Inferior parietal cortex (tissue), 1 donor: ENCODE measurements at regions not wholly inside any gene's neighbourhood (a gene's known extent, or its start where the extent isn't known, plus 50 kb on each side); places are given as distances from the start of the nearest gene placed in this dataset.
"Not testable (repeated sequence)": the region's sequence is repeated elsewhere in the genome, so short reads cannot be mapped to it uniquely, and the experiment has no call there.

Experiments used
- DNase-seq: peaks from one replicate; pipeline ENCODE4 v3.0.0-alpha.2; 2016; ENCODE audit errors: extremely low spot score

DNA sequence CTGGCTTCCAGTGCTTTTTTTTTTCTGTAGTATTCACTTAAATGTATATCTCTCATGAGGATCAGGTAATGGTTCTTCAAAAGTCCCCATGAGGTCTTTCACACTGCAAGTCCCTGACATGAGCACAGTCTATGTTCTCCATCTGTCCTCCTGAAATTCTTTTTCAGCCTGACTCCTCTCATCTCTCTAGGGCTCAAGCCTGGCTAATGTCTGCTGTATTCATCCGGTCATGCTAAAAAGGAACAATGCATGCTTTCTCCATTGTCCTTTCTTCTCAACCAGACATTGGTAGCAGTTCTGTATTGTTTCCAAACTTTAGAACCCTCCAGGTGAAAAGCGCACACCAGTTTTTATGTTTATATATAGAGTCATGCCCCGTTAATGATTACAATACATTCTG lies 368.3 kb upstream of the OLFM3 start:
- DNase-seq = peak; percentile 39

DNA sequence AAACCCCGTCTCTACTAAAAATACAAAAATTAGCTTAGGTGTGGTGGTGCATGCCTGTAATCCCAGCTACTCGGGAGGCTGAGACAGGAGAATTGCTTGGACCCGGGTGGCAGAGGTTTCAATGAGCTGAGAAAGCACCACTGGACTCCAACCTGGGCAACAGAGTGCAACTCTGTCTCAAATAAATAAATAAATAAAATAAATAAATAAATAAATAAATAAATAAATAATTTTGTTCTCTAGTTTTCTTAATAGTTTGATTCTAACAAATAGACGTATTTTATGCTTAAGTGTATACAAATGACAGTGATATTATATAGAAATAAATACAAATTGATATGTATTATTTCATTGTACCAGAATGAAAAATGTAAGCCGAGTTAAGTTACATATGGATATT lies 339.9 kb upstream of the OLFM3 start:
- no peak for DNase-seq

DNA sequence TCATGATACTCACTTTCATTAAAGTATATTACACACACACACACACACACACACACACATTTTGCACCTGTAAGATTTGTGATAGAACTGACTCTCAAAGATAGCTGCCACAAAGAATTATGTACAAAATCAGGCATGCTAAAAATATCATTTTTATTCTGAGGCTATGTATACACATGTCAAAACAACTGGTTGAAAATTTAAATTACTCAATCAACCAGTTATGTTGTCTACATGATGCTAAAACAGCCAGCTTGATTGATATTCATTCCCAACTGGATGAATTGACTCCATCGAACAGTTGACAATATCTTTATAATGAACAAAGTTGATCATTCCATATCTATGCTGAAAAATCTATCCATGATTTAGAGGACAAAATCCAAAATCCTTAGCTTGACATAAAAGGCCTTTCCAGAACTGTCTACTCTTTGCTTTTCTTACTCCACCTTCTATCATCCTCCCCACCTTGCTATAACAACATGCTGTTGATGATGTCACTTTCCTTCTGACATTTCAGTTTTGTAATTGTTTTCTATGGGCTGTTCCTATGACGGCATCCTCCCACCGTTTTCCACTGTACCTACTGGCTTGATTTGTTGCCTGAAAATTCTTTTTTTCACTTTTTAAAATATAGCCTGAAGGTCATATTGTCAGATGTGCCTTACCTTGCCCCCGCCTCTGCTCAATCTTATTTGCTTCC lies 321.5 kb upstream of the OLFM3 start:
- DNase-seq = no peak

DNA sequence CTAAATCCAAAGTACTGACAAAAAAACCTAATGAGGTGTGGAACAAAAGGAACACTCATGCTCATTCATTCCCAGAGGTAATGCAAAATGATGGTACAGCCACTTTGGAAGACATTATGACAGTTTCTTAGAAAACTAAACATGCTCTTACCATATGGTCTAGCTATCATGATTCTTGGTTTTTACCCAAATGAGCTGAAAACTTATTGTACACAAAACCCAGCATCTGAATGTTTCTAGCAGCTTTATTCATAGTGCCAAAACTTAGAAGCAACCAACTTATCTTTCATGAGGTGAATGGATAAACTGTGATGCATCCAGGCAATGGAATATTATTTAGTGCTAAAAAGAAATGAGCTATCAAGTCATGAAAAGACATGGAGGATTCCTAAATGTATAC lies 318.4 kb upstream of the OLFM3 start:
- DNase-seq = peak; percentile 49

DNA sequence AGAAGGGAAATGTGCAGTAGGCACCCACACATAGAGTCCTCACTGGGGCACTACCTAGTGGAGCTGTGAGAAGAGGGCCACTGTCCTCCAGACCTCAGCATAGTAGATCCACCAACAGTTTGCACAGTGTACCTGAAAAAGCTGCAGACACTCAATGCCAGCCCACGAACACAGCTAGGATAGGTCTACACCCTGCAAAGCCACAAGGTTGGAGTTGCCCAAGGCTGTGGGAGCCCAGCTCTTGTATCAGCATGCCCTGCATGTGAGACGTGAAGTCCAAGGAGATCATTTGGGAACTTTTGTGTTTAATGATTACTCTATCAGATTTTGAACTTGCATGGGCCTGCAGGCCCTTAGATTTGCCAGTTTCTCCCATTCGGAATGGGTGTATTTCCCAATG lies 299.4 kb upstream of the OLFM3 start:
- DNase-seq = no peak

DNA sequence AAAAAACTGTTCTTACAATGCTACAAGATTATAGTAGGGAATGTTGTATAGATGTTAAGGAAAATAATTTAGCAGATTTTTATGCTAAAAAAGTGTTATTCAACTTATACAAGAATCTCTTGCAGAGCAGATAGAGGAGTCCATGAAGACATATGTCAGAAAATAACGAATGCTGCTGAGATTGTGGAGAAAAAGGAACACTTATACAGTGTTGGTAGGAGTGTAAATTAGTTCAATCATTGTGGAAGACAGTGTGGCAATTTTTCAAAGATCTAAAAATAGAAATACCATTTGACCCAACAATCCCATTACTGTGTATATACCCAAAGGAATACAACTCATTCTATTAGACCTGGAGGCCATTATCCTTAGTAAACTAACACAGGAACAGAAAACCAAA lies 286.2 kb upstream of the OLFM3 start:
- DNase-seq = no peak

DNA sequence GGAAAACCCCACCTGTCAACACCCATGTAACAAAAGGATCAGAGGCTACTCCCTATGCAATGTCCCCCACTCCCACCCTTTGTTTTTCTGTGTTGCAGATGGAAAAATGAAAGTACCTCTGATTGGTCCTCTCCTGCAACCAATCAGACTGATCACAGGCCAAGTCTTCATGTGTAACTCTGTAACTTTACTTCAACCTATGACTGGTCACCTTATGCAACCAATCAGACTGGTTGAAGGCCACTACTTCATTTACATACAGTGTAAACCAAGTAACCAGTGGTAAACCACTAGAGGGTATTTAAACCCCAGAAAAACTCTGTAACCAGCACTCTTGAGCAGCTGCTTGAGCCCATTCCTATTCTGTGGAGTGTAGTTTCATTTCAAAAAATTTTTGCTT lies 266.3 kb upstream of the OLFM3 start:
- no peak for DNase-seq

DNA sequence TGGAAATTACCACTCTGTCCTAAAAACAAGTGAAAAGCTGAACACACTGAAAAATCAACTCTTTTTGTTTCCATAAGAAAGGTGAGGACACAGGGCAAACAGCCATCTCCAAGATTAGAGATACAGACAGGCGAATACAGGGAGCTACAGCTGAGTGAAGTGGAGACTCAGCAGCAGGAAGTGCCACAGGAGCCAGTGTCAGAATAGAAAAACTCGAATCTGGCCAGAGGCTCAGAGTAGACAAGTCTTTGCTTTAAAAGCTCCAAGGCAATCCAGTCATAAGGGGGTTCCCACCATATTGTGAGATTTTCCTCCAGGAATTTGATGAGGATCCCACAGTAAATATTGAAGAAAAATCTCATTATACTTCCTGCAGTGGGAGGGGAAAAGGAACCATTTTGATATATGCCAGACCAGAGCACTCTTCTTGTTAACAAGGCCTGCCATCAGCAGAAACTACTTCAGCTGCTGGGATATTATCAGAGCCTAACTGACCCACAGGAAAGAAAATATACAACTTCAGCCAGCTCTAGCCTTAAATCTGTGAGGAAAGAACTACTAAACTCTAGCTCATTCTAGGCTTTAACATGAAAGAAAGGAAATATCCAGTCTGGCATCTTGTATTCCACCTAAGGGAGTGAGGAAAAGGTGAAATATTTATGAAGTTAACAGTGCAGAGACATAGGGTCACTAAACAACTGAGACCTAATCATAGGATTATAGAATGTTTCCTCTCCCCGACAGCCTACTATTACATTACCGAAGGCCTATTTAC lies 256.2 kb upstream of the OLFM3 start:
- DNase-seq = no peak

DNA sequence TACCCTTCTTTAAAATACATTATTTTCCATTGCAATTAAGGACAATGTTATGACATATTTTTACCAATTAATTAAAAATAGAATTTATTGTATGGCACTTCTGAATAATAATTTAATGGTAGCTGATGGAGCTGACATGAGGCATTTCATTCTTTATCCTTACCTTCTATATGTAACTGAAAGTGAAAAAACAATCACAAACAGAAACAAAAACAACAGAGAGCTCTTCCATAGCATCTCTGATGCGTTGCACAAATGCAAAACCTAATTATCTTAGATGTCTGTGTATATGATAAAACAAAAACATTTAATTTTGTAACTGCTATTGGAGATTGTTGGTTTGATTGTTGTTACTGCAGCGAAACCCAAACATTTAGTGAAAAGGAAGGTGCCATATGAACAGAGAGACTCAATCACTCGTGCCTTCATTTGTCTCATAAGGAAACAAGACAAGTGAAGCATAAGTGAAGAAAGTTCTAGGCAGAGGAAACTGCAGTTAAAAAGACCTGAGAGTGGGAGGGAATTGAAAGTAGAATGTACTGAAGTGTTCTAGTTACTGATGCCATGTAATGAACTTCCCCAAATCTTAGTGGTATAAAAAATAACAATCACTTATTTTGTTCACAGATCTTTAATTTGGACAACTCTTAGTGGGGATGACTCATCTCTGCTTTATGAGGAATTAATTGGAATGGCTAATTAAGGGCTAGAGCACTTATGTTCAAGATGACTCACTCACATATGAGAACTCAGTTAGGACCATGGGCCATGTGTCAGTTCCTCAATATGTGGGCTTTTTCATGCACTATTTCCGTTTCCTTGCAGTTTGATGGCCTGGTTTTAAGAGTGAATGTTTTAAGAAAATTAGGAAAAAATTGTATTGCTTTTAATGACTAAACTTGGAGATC lies 245.0 kb upstream of the OLFM3 start:
- no peak for DNase-seq

DNA sequence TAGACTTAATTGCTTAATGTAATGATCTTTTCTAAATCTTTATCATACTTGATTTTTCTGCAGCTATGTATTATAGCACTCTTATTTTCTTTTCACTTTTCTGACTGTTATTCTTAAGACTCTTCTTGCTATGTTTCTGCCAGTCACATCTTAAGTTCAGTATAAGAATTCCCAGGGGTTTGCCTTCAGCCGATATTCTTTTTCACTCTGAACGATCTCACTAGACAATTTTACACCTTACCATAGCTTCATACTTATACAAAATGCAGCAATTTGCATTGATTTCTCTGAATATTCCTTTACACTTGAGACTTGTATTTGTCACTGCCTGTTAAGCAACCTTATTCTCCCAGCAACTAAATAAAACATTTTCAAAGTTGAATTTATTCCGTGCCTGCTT lies 242.5 kb upstream of the OLFM3 start:
- DNase-seq = no peak

DNA sequence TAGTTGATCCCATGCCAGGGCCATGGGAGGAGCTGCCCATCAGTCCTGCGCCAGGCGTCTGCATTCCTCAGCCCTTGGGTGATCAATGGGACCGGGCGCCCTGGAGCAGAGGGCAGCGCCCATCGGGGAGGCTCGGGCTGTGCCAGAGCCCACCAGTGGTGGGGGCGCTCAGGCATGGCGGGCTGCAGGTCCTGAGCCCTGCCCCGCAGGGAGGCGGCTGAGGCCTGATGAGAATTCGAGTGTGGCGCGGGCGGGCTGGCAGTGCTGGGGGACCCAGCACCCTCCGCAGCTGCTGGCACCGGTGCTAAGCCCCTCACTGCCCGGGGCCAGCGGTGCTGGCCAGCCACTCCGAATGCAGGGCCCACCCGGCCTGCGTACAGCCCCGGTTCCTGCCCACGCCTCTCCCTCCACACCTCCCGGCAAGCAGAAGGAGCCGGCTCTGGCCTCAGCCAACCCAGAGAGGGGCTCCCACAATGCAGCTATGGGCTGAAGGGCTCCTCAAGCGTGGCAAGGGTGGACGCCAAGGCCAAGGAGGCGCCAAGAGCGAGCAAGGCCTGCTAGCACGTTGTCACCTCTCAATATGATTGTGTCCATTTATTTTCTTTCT lies 238.1 kb upstream of the OLFM3 start:
- DNase-seq = no peak

DNA sequence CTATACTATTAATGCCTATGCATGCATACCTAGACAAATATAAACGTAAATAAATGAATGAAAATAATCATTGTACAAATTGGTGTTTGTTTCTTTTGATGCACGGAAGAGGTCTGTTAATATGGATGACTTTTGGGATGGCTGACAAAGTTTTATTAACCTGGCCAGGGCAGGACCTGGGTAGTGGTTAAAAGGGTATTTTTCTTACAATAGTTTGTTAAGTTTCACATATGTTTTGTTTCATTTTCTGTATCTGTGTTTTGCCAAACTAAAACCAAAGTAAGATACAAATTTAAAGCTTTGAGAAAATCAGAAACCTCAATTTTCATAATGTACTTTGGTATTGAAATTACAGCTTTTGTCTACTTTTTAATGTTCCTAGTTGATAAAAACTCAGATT lies 222.7 kb upstream of the OLFM3 start:
- DNase-seq = no peak

DNA sequence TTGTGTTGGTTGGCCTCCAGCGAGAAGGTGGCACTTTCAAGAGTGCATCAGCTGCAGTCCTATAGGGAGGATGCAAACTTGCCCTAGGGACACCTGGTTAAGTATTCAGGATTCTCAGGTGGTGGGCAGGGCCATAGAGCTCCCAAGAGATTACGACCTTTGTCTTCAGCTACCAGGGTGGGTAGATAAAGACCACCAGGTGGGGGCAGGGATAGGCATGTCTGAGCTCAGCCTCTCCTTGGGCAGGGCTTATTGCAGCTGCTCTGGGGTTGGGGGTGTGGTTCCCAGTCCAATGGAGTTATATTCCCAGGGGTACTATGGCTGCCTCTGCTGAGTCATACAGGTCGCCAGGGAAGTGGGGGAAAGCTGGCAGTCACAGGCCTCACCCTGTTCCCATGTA lies 214.2 kb upstream of the OLFM3 start:
- not testable (repeated sequence) for DNase-seq

DNA sequence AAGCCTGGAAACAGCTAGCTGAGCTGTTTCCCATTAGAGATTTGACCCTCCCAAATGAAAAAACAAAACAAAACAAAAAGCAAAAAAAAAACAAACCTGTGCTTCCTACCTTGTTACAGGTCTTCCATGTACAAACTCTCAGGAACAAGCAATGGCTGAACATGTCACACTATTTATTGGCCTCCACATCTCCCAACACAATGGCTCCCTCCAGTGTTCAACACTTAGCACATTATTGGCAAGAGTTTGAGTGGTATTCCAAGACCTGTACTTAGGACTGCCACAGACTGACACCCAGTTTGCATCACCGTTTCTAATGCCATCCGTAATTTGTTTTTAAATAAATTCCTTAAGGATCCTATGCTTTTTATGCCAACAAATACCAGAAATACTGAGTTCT lies 195.0 kb upstream of the OLFM3 start:
- peak; percentile 21 for DNase-seq

DNA sequence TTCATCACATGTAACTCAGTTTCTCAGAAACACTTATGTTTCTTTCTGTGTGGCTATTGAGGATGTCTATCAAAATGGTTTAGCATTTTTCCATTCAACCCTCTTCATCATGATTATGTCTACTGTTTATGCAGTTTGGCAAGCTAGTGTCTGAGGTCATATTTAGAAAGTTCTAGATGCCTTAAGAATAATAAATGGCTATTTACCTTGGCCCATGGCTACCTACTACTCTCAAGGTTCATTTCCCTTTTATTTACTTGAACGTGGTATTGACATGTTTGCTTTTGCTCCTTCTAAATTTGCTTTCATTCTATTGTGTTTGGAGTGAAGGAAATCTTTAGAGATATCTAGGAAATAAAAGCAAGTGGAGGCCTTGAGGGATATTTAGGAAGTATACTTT lies 193.7 kb upstream of the OLFM3 start:
- DNase-seq = no peak

DNA sequence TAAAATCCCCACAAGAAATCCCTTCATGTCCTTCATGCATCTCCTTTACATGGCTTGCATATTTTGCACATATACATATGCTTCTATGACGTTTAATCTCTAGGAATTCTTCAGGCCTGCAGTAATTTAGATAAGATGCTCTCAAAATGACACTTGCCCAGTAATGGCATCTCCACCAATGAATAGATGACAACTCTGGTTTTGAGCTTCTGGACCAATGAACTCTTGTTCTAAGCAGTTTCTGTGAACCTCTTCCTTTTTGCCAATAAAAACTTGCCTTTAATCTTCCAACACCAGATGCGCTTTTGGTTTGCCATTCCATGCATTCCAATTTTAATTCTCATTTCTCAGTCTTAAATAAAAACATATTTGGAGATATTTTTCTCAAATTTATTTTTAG lies 189.8 kb upstream of the OLFM3 start:
- no peak for DNase-seq

DNA sequence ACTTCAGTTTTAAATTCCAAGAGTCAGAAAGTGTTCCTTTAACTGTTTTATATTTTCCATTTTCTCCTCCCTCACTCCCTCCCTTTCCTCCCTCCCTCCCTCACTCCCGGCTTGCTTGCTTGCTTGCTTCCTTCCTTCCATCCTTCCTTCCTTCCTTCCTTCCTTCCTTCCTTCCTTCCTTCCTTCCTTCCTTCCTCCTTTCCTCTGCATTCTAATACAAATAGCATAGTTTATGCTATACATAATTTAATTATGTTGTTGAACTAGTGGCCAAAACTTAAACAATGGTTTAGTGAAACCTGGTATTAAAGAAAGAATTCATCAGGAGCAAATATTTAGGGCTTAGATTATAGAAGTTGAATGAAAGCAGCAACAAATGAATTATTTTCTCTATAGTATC lies 188.5 kb upstream of the OLFM3 start:
- no peak for DNase-seq

DNA sequence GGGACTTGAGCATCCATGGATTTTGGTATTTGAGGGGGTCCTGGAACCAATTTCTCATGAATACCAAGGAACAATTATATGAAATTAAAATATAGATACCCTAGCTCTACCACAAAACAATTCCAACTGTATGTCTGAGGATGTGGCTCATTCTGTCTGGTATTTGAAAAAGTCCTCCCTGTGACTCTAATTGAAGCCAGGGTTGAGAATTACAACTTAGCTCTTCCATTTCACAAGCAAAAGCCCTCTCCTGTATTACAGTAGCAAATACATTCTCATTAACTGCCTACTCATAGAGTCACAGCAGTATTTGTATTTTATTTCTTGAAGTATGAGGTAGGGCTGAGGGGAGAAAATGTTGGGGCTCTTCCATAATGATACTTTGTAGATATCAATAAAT lies 187.8 kb upstream of the OLFM3 start:
- DNase-seq = no peak

DNA sequence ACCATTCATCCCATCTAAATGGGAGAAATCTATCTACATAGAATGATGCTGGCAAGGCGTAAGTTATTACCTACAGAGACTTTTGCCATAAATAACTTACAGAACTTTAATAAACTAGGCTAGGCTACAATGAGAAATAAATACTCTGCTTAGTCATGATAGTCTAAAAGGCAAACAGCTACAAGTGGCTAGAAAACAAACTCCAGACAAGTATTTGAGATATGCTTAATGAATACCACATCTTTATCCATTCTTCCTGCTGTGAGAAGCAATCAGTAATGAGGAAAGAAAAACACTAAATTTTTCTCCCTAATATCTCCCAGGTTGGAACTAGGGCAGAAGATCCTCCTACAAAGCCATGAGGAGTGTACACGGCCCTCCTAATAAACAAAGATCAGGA lies 187.0 kb upstream of the OLFM3 start:
- no peak for DNase-seq

DNA sequence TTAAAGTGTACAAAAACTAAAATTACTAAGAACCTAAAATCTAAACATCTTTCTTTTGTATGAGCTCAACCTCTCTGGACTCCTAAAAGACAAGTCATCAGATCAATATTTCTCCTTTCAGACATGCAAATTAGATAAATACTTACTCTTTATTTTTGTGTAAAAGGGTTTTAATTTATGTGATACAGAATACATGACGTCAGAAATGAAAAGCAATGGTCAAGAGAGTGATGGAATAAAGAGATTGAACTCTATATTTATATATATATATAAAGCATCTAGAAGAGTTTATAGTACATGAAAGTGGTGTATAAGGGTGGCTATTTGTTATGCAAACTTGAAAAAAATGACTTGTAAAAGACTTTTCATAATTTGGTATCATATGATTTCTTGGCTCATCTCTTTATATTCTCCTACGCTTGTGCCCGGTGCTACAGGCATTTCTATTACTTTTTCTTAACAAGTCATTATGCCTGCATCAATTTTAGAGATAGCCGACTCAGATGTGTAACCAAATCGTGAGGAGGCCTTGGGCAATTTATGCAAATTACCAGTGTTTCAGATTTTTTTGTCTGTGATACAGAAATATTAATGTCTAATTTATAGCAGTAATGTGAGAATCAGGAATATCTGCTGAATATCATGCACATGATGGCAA lies 186.0 kb upstream of the OLFM3 start:
- no peak for DNase-seq

DNA sequence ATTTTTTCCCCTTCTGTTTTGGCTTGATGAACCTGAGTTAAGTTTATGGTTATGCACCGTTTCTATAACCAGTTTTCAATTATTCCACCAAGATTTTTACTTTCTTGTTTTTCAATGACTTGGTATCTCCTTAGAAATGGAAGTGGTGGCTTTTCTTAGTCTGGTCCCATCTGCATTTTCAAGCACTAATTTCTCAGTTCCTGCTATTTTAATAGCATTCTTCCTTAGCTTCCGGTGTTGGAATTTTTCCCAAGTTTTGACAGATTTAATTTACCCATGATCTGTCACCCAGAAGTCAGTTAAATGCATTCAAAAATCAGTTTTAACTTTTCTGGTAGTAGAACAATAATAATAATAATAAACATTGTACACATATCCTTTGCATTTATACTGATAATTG lies 184.6 kb upstream of the OLFM3 start:
- no peak for DNase-seq

DNA sequence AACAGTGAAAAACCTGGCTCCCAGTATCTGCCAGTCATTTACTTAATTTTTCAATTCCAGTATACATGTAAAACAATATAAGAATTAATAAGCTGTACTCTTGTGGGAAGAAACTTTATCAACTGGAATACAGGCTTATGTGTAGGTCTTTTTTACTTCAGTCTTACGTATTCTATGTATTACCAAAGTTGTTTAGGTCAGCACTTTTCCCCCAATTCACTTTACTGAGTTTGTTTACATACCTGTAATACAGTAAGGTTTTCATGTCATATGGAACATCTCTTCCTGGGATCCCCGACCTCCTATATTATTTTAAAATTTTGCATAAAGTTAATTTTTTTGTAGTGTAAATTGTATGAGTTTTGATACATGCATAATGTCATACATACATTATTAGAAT lies 181.8 kb upstream of the OLFM3 start:
- DNase-seq = no peak
